22Rv1 (cell line): ENCODE measurements at regions not wholly inside any gene's neighbourhood (a gene's known extent, or its start where the extent isn't known, plus 50 kb on each side); places are given as distances from the start of the nearest gene placed in this dataset.

Experiments
- CTCF ChIP-seq: fragments of 450-650 bp; IDR thresholded peaks from 2 replicates; pipeline ENCODE4 v1.5.1; 2017; ENCODE audit warnings: mild to moderate bottlenecking
- ZFX ChIP-seq: fragments of 450-650 bp; IDR thresholded peaks from 2 replicates; pipeline ENCODE4 v1.6.1; 2017; ENCODE audit warnings: antibody characterized with exemption, borderline replicate concordance

GRCh38 chr6:113019176-113019575 is 672.0 kb downstream of the RFPL4B start:
- TF ChIP-seq CTCF, result no peak
- no peak for TF ChIP-seq ZFX
